NB4 (cell line): ENCODE measurements at regions not wholly inside any gene's neighbourhood (a gene's known extent, or its start where the extent isn't known, plus 50 kb on each side); places are given as distances from the start of the nearest gene placed in this dataset.

ENCODE experiments used
- CTCF ChIP-seq: IDR thresholded peaks from one replicate; pipeline ENCODE4 v1.5.1; 2012; ENCODE audit warnings: low read depth, low read length
- MAX ChIP-seq: IDR thresholded peaks from 2 replicates; pipeline ENCODE4 v1.6.1; 2011; ENCODE audit warnings: low read depth, low read length
- MYC ChIP-seq: IDR thresholded peaks from 2 replicates; pipeline ENCODE4 v1.6.1; 2011; ENCODE audit warnings: low read depth, low read length
- POLR2A ChIP-seq: IDR thresholded peaks from 2 replicates; pipeline ENCODE4 v1.6.1; 2011; ENCODE audit warnings: mild to moderate bottlenecking; ENCODE audit not compliant: insufficient read length; ENCODE audit errors: extremely low read depth

- TF ChIP-seq CTCF: no peak
- TF ChIP-seq POLR2A: no peak
- no peak for TF ChIP-seq MAX
- TF ChIP-seq MYC: no peak
These were observed 383.0 kb downstream of the TBC1D32 start for GRCh38 chr6:120951258-120951657.
